CD14-positive monocyte (primary cell): ENCODE measurements at regions not wholly inside any gene's neighbourhood (a gene's known extent, or its start where the extent isn't known, plus 50 kb on each side); places are given as distances from the start of the nearest gene placed in this dataset.

Experiments
- DNase-seq, 3 donors: peaks; one replicate each; pipeline ENCODE4 v3.0.0-alpha.2; 2011 to 2022
- H2AFZ ChIP-seq: 2 replicates; pipeline ENCODE4 v1.6.0; 2012; ENCODE audit warnings: mild to moderate bottlenecking, low read depth, low read length, inconsistent platforms; ENCODE audit not compliant: insufficient read depth, poor library complexity, severe bottlenecking
- H3K27ac ChIP-seq, 2 donors: 1 replicate in 1 of 2; 2 replicates in 1 of 2; pipeline ENCODE4 v1.5.1; 2012 to 2013; ENCODE audit warnings: low read length in 2 of 2, control low read depth in 1 of 2, inconsistent platforms in 1 of 2, low read depth in 1 of 2, mild to moderate bottlenecking in 1 of 2
- H3K27me3 ChIP-seq, 2 donors: one replicate each; pipeline versions ENCODE4 v1.6.0 to v1.6.1; 2011 to 2013; ENCODE audit warnings: low read length in 2 of 2; ENCODE audit not compliant: control insufficient read depth in 2 of 2, insufficient read depth in 2 of 2
- H3K36me3 ChIP-seq, 2 donors: replicated peaks in 1 of 2; 1 replicate in 1 of 2; 2 replicates in 1 of 2; pipeline versions ENCODE4 v1.5.1 to v1.6.1; 2012 to 2013; ENCODE audit warnings: low read length in 2 of 2, control low read depth in 1 of 2, inconsistent platforms in 1 of 2, mild to moderate bottlenecking in 1 of 2; ENCODE audit not compliant: insufficient read depth in 2 of 2, control insufficient read depth in 1 of 2
- H3K4me1 ChIP-seq, 2 donors: 1 replicate in 1 of 2; 2 replicates in 1 of 2; pipeline versions ENCODE4 v1.5.1 to v1.6.1; 2012 to 2013; ENCODE audit warnings: low read length in 2 of 2, control low read depth in 1 of 2, inconsistent platforms in 1 of 2, mild to moderate bottlenecking in 1 of 2, moderate library complexity in 1 of 2; ENCODE audit not compliant: insufficient read depth in 2 of 2, control insufficient read depth in 1 of 2
- H3K4me2 ChIP-seq: replicated peaks from 2 replicates; pipeline ENCODE3; 2012; ENCODE audit warnings: low read length, moderate library complexity, mild to moderate bottlenecking; ENCODE audit not compliant: poor library complexity, severe bottlenecking; ENCODE audit errors: extremely low read depth
- H3K4me3 ChIP-seq, 3 experiments: fragments of 200-600 bp in 1 of 3; sonication (generic) in 1 of 3; replicated peaks in 1 of 3; 1 replicate in 2 of 3; 2 replicates in 1 of 3; pipeline ENCODE4 v1.5.1; 2011 to 2013; ENCODE audit warnings: low read length in 3 of 3, mild to moderate bottlenecking in 3 of 3, control low read depth in 2 of 3, low read depth in 2 of 3, inconsistent platforms in 1 of 3, moderate library complexity in 1 of 3
- H3K79me2 ChIP-seq: 2 replicates; pipeline ENCODE4 v1.6.0; 2012; ENCODE audit warnings: mild to moderate bottlenecking, control low read depth, inconsistent platforms, low read length, moderate library complexity; ENCODE audit not compliant: insufficient read depth
- H3K9ac ChIP-seq: 2 replicates; pipeline ENCODE4 v1.6.0; 2017; ENCODE audit warnings: low read length, mild to moderate bottlenecking; ENCODE audit not compliant: insufficient read depth, poor library complexity, severe bottlenecking
- H3K9me3 ChIP-seq, 2 donors: replicated peaks in 1 of 2; 1 replicate in 1 of 2; 2 replicates in 1 of 2; pipeline versions ENCODE4 v1.5.1 to v1.6.1; 2012 to 2013; ENCODE audit warnings: low read length in 2 of 2, control low read depth in 1 of 2; ENCODE audit not compliant: control insufficient read depth in 1 of 2, insufficient read depth in 1 of 2
- H4K20me1 ChIP-seq: 2 replicates; pipeline ENCODE4 v1.6.0; 2012; ENCODE audit warnings: mild to moderate bottlenecking, low read length, control low read depth, moderate library complexity; ENCODE audit not compliant: insufficient read depth
- H3K27ac Mint-ChIP-seq, 7 donors: one replicate each; pipeline ENCODE4 v1.8.0; 2020; ENCODE audit warnings: mild to moderate bottlenecking in 7 of 7, mixed read lengths in 7 of 7, moderate library complexity in 6 of 7, inconsistent platforms in 2 of 7
- H3K27me3 Mint-ChIP-seq, 3 donors: one replicate each; pipeline ENCODE4 v1.8.0; 2021 to 2022; ENCODE audit warnings: low read depth in 3 of 3, mild to moderate bottlenecking in 3 of 3, mixed read lengths in 3 of 3, moderate library complexity in 3 of 3, inconsistent platforms in 1 of 3
- H3K36me3 Mint-ChIP-seq, 2 donors: one replicate each; pipeline ENCODE4 v1.8.0; 2020; ENCODE audit warnings: mixed read lengths in 2 of 2, inconsistent platforms in 1 of 2, mild to moderate bottlenecking in 1 of 2
- H3K4me1 Mint-ChIP-seq: one replicate; pipeline ENCODE4 v1.8.0; 2020; ENCODE audit warnings: mild to moderate bottlenecking, mixed read lengths
- H3K4me3 Mint-ChIP-seq, 2 donors: one replicate each; pipeline ENCODE4 v1.8.0; 2020; ENCODE audit warnings: mild to moderate bottlenecking in 2 of 2, mixed read lengths in 2 of 2, moderate library complexity in 1 of 2
- H3K9me3 Mint-ChIP-seq, 7 donors: one replicate each; pipeline ENCODE4 v1.8.0; 2020 to 2022; ENCODE audit warnings: mixed read lengths in 7 of 7, mild to moderate bottlenecking in 6 of 7, moderate library complexity in 6 of 7, inconsistent platforms in 2 of 7
- WGBS: methylation state at CpG from one replicate; pipeline ENCODE4 v1.1.5; 2013; ENCODE audit warnings: missing lambda C conversion rate; ENCODE audit not compliant: insufficient coverage; 5-methylcytosine and 5-hydroxymethylcytosine counted together
- intact Hi-C, 2 donors: fragments of 100-400 bp; cut with micrococcal nuclease; formaldehyde crosslinking; loops; one replicate each; pipeline versions ENCODE4 v1.15.0 to v1.15.1; 2023
- TF ChIP-seq, protein P1 (sequence below): fragments of 200-600 bp; IDR thresholded peaks from one replicate; pipeline ENCODE4 v1.8.0; 2022; ENCODE audit warnings: antibody characterized with exemption, mild to moderate bottlenecking

DNA sequence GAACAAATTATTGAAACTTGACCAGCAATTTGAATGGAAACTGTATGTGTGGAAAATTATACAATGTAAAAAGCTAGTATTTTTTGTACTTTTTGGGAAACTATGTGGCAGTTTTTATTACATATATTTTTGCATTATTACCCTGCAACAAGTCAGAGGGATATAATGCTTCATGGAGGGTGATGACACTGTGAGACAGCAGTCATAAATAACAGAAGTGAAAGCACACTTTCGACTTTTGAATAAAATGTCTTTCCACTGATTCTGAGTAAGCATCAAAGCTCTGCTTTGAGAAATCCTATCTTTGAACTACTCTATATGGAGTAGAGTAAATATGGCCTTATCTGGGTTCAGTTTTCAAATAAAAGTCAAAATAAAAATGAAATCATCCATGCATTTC is 122.6 kb upstream of the PABPC4L start:
- H3K36me3 ChIP-seq = no peaks in the 10 kb centered on the region
- peaks cover 2 to 12% (median 5%) of the 10 kb centered on the region in 7 donors for H3K9me3 Mint-ChIP-seq
- H3K4me2 ChIP-seq = no peak overlapping the region
- peaks cover 6 to 15% of the 10 kb centered on the region in 2 donors for H3K9me3 ChIP-seq
- no peak overlapping the region for H3K4me3 ChIP-seq
- no peak overlapping the region for H3K9ac ChIP-seq
- H3K36me3 Mint-ChIP-seq = no peaks in the 10 kb centered on the region
- H3K27me3 ChIP-seq = no peaks in the 10 kb centered on the region
- peaks cover 0 to 3% (median 0%) of the 10 kb centered on the region in 3 donors for H3K27me3 Mint-ChIP-seq
- H2AFZ ChIP-seq = no peak overlapping the region
- H3K4me3 Mint-ChIP-seq = no peak overlapping the region
- H3K27ac ChIP-seq = no peak overlapping the region
- intact Hi-C loops = no loop called here
- H3K4me1 ChIP-seq = no peaks in the 10 kb centered on the region
- DNase-seq = no peak
- no peak overlapping the region for H3K27ac Mint-ChIP-seq
- H3K4me1 Mint-ChIP-seq = no peaks in the 10 kb centered on the region
- H3K79me2 ChIP-seq = no peaks in the 10 kb centered on the region
- TF ChIP-seq, protein P1, sequence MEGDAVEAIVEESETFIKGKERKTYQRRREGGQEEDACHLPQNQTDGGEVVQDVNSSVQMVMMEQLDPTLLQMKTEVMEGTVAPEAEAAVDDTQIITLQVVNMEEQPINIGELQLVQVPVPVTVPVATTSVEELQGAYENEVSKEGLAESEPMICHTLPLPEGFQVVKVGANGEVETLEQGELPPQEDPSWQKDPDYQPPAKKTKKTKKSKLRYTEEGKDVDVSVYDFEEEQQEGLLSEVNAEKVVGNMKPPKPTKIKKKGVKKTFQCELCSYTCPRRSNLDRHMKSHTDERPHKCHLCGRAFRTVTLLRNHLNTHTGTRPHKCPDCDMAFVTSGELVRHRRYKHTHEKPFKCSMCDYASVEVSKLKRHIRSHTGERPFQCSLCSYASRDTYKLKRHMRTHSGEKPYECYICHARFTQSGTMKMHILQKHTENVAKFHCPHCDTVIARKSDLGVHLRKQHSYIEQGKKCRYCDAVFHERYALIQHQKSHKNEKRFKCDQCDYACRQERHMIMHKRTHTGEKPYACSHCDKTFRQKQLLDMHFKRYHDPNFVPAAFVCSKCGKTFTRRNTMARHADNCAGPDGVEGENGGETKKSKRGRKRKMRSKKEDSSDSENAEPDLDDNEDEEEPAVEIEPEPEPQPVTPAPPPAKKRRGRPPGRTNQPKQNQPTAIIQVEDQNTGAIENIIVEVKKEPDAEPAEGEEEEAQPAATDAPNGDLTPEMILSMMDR = no peak
- no CpG with 5 or more reads among the region's 1 CpG for WGBS
- H4K20me1 ChIP-seq = no peaks in the 10 kb centered on the region

DNA sequence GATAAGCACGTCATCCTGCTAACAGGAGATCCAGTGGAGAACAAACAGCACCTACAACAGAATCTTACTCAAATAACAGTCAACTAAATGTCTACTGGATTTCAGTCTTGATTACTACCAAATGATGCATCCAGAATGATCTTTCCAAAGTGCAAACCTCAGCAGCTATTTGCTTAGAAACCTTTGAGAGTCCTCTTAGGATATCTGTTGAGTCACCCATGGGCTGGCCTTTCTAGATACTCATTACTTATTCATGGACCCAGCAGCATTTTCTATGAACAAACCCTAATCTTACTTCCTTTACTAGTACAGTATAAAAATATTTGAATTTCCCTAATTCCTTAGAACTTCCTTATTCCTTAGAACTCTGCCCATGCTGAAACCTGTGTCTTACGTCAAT is 118.5 kb upstream of the PABPC4L start:
- Histone ChIP-seq H4K20me1 (no peaks in the 10 kb centered on the region), H3K27me3 (no peaks in the 10 kb centered on the region), H3K4me1 (no peaks in the 10 kb centered on the region), H3K4me2 (no peak overlapping the region), H2AFZ (no peak overlapping the region), H3K9me3 (no peaks in the 10 kb centered on the region), H3K27ac (no peak overlapping the region), H3K79me2 (no peaks in the 10 kb centered on the region), H3K36me3 (no peaks in the 10 kb centered on the region), H3K9ac (no peak overlapping the region), H3K4me3 (no peak overlapping the region)
- H3K27me3 Mint-ChIP-seq = peaks cover 0 to 2% (median 0%) of the 10 kb centered on the region in 3 donors
- H3K4me3 Mint-ChIP-seq = no peak overlapping the region
- 0% methylated on average over 1 of the region's 2 CpGs for WGBS
- DNase-seq = no peak
- TF ChIP-seq, protein P1 = no peak
- H3K36me3 Mint-ChIP-seq = no peaks in the 10 kb centered on the region
- H3K9me3 Mint-ChIP-seq = peaks cover 0 to 5% (median 0%) of the 10 kb centered on the region in 7 donors
- no peaks in the 10 kb centered on the region for H3K4me1 Mint-ChIP-seq
- intact Hi-C loops = no loop called here
- H3K27ac Mint-ChIP-seq = no peak overlapping the region
